ENCODE measurements at regions not wholly inside any gene's neighbourhood (a gene's known extent, or its start where the extent isn't known, plus 50 kb on each side); places are given as distances from the start of the nearest gene placed in this dataset.

DNA sequence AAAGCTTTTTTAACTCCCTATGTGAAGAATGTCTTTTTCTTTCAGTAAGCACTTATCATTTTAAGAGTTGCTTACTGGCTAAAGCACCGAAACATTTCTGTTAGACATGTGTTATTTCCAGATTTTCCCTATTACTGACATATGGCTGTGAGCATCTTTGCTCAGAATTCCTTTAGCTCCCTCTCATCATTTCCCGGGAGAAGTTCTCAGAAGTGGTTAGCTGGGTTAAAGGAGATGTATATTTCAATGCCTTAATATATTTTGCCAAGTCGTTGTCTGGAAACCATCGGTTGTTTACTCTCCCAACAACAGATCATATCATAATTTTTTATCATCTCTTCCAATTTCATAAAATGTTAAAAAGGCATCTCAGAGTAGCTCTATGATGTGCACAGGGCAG is 396.5 kb downstream of the OCA2 start:
- FAIRE-seq (no peak), DNase-seq (ENCODE audit: low spot score in 2 of 2) (no peak)

GRCh38 chr15:27701956-27702355 is 397.2 kb downstream of the OCA2 start:
- DNase-seq (ENCODE audit: low spot score in 2 of 2), result no peak
- FAIRE-seq, result no peak

DNA sequence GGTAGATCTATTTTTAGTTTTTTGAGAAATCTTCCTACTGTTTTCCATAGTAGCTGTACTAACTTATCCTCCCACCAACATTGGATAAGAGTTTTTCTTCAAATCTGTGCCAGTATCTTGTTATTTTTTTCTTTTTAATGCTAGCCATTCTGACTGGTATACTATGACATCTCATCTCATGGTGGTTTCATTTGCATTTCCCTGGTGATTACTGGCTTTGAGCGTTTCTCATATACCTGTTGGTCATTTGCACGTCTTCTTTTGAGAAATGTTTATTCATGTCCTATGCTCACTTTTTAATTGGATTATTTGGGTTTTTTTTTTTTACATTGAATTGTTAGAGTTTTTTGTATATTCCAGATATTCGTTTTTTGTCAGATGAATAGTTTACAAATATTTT is 398.1 kb downstream of the OCA2 start:
- DNase-seq (ENCODE audit: low spot score in 2 of 2) (no peak), FAIRE-seq (no peak)

GRCh38 chr15:27699699-27700098 is 399.4 kb downstream of the OCA2 start:
- FAIRE-seq, result no peak
- DNase-seq (ENCODE audit: low spot score in 2 of 2), result no peak

DNA sequence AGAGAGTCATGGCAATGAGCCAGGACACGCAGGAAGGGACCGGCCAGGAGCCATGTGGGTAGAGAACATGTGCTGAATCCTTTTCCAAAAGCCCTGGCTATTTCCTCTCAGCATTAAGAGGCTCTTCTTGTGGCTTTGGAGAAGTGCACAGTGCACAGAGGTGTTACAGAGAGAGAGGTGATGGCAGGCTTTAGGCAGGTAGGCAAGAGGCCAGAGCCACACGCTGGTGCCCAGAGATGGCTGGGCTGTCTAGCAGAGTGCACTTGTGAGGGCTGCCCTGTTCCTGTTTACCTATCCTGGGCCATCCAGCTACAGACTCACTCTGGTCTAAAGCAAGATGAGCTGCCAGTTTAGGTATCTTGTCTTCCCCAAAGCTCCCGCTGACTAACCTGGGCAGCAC is 402.6 kb downstream of the OCA2 start:
- DNase-seq (ENCODE audit: low spot score in 2 of 2), result no peak
- FAIRE-seq, result no peak

DNA sequence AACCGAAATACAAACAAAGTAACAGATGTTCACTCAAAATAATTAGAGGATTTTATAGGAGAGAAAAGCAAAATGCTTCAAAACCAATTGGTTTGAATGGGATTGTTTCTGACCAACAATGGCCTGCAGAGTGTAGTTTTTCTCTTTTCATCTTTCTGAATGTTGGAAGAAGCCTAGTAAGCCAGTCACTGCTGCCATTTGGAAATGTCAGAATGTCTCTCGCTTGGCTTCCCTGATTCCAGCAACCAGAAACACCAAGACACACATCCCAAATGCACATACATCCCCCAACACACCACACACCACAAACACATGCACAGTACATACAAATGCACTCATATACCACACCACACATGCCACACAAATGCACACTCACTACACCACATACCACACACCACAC is 403.4 kb downstream of the OCA2 start:
- no peak for DNase-seq (ENCODE audit: low spot score in 2 of 2)
- FAIRE-seq, result no peak

GRCh38 chr15:27694506-27695087 is 404.5 kb downstream of the OCA2 start:
- DNase-seq (ENCODE audit: low spot score in 2 of 2) (no peak), FAIRE-seq (no peak)

DNA sequence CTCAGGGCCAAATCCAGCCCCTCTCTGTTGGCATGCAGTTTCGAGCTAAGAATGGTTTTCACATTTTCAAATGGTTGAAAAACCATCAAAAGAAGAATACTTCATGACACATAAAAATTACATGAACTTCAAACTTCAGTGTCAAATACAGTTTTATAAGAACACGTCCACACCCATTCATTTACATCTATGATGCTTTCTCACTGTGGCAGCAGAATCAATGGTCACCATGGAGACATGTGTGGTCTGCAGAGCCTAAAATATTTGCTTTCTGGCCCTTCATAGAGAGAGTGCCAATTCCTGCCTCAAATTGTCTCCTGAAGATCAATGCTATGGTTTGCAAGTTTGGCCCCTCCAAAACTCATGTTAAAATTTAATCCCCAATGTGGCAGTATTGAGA is 405.8 kb downstream of the OCA2 start:
- no peak for DNase-seq (ENCODE audit: low spot score in 2 of 2)
- FAIRE-seq, result no peak

GRCh38 chr15:27692438-27692837 is 406.7 kb downstream of the OCA2 start:
- DNase-seq (ENCODE audit: low spot score in 2 of 2) (peak in 1 of 2 donors; percentile 24), FAIRE-seq (no peak)

DNA sequence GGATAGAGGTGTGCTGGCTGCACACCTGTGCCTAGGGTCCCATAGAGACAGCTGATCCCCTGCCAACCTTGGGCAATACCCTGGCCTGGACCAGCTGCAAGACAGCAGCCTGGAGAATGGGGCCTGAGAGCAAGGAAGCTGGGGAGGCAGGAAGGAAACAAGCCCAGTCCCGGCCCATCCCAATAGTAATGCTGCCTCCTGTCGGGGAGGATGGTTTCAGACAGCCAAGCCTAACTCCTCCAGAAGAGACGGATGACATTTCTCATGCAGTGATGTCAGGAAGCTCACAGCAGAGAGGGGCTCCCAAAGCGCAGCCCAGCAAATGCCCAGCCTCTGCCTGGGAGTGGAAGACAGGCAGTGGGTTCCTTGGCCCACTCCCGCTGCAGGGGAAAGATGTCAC is 408.8 kb downstream of the OCA2 start:
- FAIRE-seq, result no peak

GRCh38 chr15:27686971-27687370 is 412.1 kb downstream of the OCA2 start:
- DNase-seq (ENCODE audit: low spot score in 2 of 2), result no peak
- no peak for FAIRE-seq

More for the DNA sequence above, 408.8 kb downstream of the OCA2 start:
- no peak for DNase-seq (ENCODE audit: low spot score in 2 of 2)

DNA sequence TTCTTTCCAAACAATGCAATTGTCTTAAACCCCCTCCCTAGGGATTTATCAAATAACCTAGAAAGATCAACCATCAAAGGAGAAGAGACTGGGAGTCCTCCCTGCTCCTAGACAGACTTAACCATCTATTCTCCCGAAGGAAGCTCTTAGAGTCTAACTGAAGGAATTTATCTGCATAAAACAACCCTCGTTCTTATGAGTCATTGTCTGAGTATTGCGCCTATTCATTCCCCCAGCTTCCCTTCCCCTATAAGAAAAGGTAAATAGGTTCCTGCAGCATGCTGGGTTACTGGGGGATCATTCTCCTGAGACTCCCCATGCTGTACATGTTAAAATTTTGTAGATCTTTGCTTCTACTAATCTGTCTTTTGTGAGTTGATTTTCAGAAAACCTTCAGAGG is 412.7 kb downstream of the OCA2 start:
- DNase-seq (ENCODE audit: low spot score in 2 of 2) (no peak), FAIRE-seq (no peak)

GRCh38 chr15:27685644-27686043 is 413.5 kb downstream of the OCA2 start:
- FAIRE-seq (no peak), DNase-seq (ENCODE audit: low spot score in 2 of 2) (no peak)

DNA sequence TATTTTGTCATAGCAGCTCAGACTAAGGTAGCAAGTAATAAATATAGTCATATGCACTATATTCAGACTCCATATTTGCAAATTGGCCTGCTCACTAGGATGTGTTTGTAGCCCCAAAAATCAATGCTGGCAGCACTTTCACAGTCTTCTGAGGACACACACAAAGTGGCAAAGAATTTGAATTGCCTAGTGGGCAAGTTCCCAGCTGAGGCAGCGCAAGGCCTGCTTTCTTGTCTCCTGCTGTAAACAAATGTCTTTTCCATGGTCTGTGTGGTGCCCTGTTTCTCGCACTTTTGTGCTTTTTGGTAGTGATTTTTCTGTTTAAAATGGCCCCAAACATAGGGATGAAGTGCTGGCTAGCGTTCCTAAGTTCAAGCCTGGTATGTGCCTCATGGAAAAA is 416.0 kb downstream of the OCA2 start:
- FAIRE-seq (no peak), DNase-seq (ENCODE audit: low spot score in 2 of 2) (no peak)

DNA sequence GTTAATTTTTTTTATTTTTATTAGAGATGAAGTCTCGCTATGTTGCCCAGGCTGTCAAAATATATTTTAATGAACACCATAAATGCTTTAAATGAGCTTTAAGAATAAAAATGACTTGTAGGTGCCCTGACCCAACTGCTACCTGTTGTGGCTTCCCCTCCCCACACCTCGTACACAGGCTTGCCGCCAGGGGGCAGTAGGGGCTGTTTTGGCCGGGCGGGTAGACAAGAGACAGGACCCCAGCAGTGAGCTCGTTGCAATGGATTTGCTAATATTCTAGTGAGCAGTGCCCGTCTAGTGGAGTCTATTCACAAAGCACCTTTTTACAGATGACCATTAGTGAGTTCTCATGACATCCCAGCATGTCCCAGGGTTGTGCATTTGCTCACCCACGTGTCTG is 418.1 kb downstream of the OCA2 start:
- no peak for DNase-seq (ENCODE audit: low spot score in 2 of 2)
- FAIRE-seq, result no peak

DNA sequence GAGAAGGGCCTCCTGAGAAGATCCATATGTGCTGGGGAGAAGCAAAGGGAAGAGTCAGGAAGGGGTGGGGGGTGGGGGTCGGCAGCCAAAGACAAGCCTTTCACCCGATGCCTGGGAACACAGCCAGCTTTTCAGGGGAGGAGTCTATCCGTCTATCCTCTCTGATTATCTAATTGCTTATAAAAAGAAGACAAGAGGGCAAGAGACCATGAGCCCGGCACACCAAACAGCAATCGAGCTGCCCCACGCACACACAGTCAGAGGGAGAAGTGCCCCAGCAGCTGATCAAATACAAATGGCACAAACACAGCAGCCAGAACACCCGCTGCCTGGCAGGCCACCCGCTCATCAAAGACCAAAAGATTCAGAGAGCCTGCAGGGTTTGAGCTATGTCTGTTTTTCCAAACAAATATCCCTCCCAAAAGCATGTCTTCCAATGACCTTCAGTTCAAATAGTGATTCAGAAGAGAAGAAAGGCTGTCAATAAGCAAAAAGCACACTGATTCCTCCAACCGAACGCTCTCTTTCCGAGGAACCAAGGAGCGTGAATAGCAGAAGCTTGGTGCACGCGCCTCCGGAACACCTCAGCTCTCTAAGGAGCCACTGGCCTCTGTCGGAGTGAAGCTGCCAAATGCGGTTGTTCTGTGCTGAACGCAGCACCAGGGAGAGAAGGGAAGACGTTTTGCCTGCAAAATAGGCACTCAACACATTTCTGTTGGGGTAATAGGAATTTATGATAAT is 419.2 kb downstream of the OCA2 start:
- no peak for FAIRE-seq
- DNase-seq (ENCODE audit: low spot score in 2 of 2), result no peak

- no peak for FAIRE-seq
- DNase-seq (ENCODE audit: low spot score in 2 of 2), result no peak
These were observed 419.9 kb downstream of the OCA2 start for GRCh38 chr15:27679203-27679602.

DNA sequence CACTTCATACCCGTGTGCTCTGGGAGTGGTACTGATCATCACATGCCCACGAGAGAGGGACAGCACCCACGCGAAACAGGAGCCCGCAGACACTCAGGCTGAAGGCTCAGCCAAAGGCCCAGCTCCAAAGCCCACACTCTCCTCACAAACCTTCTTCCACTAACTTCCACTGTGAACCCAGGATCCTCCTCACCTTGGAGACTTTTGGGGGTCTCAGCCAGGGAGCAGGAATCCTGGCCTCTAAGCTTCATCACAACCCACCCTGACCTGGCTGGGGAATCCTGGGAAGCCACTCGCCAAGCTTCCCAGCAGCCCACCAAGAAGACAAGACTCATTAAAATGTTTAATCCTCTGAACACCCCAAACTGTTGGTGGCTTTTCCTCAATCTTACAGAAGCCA is 421.2 kb downstream of the OCA2 start:
- DNase-seq (ENCODE audit: low spot score in 2 of 2) (no peak), FAIRE-seq (no peak)

GRCh38 chr15:27676647-27677046 is 422.5 kb downstream of the OCA2 start:
- no peak for DNase-seq (ENCODE audit: low spot score in 2 of 2)
- no peak for FAIRE-seq

DNA sequence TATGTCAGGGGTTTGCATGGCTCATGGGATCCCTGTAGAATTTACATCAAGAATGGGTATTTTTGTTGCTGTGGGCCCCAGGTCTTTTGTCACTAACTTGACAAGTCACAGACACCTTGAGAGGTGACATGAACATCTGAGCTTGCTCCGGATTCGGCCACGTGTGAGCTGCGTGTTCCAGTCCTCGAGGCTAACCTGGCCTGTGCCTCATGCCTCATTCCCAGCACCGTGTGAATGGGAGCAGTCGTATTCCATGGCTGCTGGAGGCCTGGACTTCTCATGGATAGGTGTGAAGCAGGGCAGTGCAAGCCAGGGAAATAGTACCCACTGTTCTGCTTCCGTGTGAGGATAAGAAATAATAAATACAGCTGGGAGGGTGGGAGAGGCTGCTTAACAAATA is 423.5 kb downstream of the OCA2 start:
- DNase-seq (ENCODE audit: low spot score in 2 of 2) (no peak), FAIRE-seq (no peak)

- no peak for FAIRE-seq
These were observed 424.3 kb downstream of the OCA2 start for GRCh38 chr15:27674826-27675225.

GRCh38 chr15:27673766-27674445 is 425.2 kb downstream of the OCA2 start:
- DNase-seq (ENCODE audit: low spot score in 2 of 2), result no peak
- no peak for FAIRE-seq

More at GRCh38 chr15:27674826-27675225, 424.3 kb downstream of the OCA2 start:
- DNase-seq (ENCODE audit: low spot score in 2 of 2), result no peak

Data from frontal cortex (tissue), 3 donors.